ENCODE measurements at regions not wholly inside any gene's neighbourhood (a gene's known extent, or its start where the extent isn't known, plus 50 kb on each side); places are given as distances from the start of the nearest gene placed in this dataset.

GRCh38 chr21:35783721-35784120 lies 276.6 kb downstream of the SETD4 start:
- DNase-seq = no peak
- intact Hi-C loops (cut with micrococcal nuclease) = no loop called here
- H3K9me3 Mint-ChIP-seq = peaks cover 1 to 16% (median 2%) of the 10 kb centered on the region in 7 donors

GRCh38 chr21:35782667-35783066 lies 277.7 kb downstream of the SETD4 start:
- DNase-seq = no peak
- H3K36me3 Mint-ChIP-seq = no peaks in the 10 kb centered on the region
- Histone ChIP-seq H3K27ac (ENCODE audit: low read depth in 1 of 2, low read length in 2 of 2) (no peak overlapping the region), H3K9me3 (replicated peaks in 1 of 2; ENCODE audit: control insufficient read depth in 1 of 2, insufficient read depth in 1 of 2, low read length in 2 of 2) (no peaks in the 10 kb centered on the region), H4K20me1 (ENCODE audit: insufficient read depth, low read length) (no peaks in the 10 kb centered on the region), H3K4me2 (replicated peaks; ENCODE audit: extremely low read depth, low read length, poor library complexity, severe bottlenecking) (no peak overlapping the region), H3K4me3 (replicated peaks in 1 of 3; ENCODE audit: low read depth in 2 of 3, low read length in 3 of 3) (no peak overlapping the region), H3K4me1 (ENCODE audit: control insufficient read depth in 1 of 2, insufficient read depth in 2 of 2, low read length in 2 of 2) (no peaks in the 10 kb centered on the region), H3K27me3 (ENCODE audit: control insufficient read depth in 2 of 2, insufficient read depth in 2 of 2, low read length in 2 of 2) (no peaks in the 10 kb centered on the region), H3K79me2 (ENCODE audit: insufficient read depth, low read length) (no peaks in the 10 kb centered on the region), H2AFZ (ENCODE audit: insufficient read depth, low read depth, low read length, poor library complexity, severe bottlenecking) (no peak overlapping the region), H3K9ac (ENCODE audit: insufficient read depth, low read length, poor library complexity, severe bottlenecking) (no peak overlapping the region), H3K36me3 (replicated peaks in 1 of 2; ENCODE audit: control insufficient read depth in 1 of 2, insufficient read depth in 2 of 2, low read length in 2 of 2) (no peaks in the 10 kb centered on the region)
- H3K4me1 Mint-ChIP-seq = no peaks in the 10 kb centered on the region
- no peak for TF ChIP-seq CTCF (IDR thresholded peaks at IDR 0.05)
- intact Hi-C loops (cut with micrococcal nuclease) = no loop called here
- H3K27ac Mint-ChIP-seq = no peak overlapping the region
- H3K4me3 Mint-ChIP-seq = no peak overlapping the region
- peaks cover 0 to 5% (median 3%) of the 10 kb centered on the region in 3 donors for H3K27me3 Mint-ChIP-seq (ENCODE audit: low read depth in 3 of 3)
- peaks cover 0 to 12% (median 2%) of the 10 kb centered on the region in 7 donors for H3K9me3 Mint-ChIP-seq

More at GRCh38 chr21:35783721-35784120, 276.6 kb downstream of the SETD4 start:
- Histone ChIP-seq H3K27me3 (ENCODE audit: control insufficient read depth in 2 of 2, insufficient read depth in 2 of 2, low read length in 2 of 2) (no peaks in the 10 kb centered on the region), H3K79me2 (ENCODE audit: insufficient read depth, low read length) (no peaks in the 10 kb centered on the region), H3K4me1 (ENCODE audit: control insufficient read depth in 1 of 2, insufficient read depth in 2 of 2, low read length in 2 of 2) (no peaks in the 10 kb centered on the region), H3K4me2 (replicated peaks; ENCODE audit: extremely low read depth, low read length, poor library complexity, severe bottlenecking) (no peak overlapping the region), H4K20me1 (ENCODE audit: insufficient read depth, low read length) (no peaks in the 10 kb centered on the region), H3K36me3 (replicated peaks in 1 of 2; ENCODE audit: control insufficient read depth in 1 of 2, insufficient read depth in 2 of 2, low read length in 2 of 2) (no peaks in the 10 kb centered on the region), H3K9ac (ENCODE audit: insufficient read depth, low read length, poor library complexity, severe bottlenecking) (no peak overlapping the region), H3K9me3 (replicated peaks in 1 of 2; ENCODE audit: control insufficient read depth in 1 of 2, insufficient read depth in 1 of 2, low read length in 2 of 2) (no peaks in the 10 kb centered on the region), H3K27ac (ENCODE audit: low read depth in 1 of 2, low read length in 2 of 2) (no peak overlapping the region), H3K4me3 (replicated peaks in 1 of 3; ENCODE audit: low read depth in 2 of 3, low read length in 3 of 3) (no peak overlapping the region), H2AFZ (ENCODE audit: insufficient read depth, low read depth, low read length, poor library complexity, severe bottlenecking) (no peak overlapping the region)
- TF ChIP-seq CTCF (IDR thresholded peaks at IDR 0.05) = no peak
- Mint-ChIP-seq H3K36me3 (no peaks in the 10 kb centered on the region), H3K27me3 (ENCODE audit: low read depth in 3 of 3) (peaks cover 0 to 5% (median 3%) of the 10 kb centered on the region in 3 donors), H3K27ac (no peak overlapping the region), H3K4me3 (no peak overlapping the region), H3K4me1 (no peaks in the 10 kb centered on the region)

Data from CD14-positive monocyte (primary cell).